NCI-H1694 (cell line): ENCODE measurements at regions not wholly inside any gene's neighbourhood (a gene's known extent, or its start where the extent isn't known, plus 50 kb on each side); places are given as distances from the start of the nearest gene placed in this dataset.
"Not testable (repeated sequence)": the region's sequence is repeated elsewhere in the genome, so short reads cannot be mapped to it uniquely, and the experiment has no call there.

Experiments
- DNase-seq: peaks from one replicate; lab custom pipeline; 2025; lab: John Stamatoyannopoulos, UW

DNA sequence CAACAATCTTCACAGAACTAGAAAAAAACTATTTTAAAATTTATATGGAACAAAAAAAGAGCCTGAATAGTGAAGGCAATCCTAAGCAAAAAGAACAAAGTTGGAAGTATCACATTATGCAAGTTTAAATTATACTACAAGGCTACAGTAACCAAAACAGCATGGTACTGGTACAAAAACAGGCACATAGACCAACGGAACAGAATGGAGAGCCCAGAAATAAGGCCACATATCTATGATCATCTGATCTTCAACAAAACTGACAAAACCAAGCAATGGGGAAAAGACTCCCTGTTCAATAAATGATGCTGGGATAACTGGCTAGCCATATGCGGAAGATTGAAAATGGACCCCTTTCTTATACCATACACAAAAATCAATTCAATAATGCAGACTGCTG is 74.4 kb upstream of the RTN4 start:
- not testable (repeated sequence) for DNase-seq

- no peak for DNase-seq
Observed at GRCh38 chr2:55123851-55124269, 73.6 kb upstream of the RTN4 start.

- peak; percentile 61 for DNase-seq
Observed at GRCh38 chr2:55120634-55121359, 70.5 kb upstream of the RTN4 start.

DNA sequence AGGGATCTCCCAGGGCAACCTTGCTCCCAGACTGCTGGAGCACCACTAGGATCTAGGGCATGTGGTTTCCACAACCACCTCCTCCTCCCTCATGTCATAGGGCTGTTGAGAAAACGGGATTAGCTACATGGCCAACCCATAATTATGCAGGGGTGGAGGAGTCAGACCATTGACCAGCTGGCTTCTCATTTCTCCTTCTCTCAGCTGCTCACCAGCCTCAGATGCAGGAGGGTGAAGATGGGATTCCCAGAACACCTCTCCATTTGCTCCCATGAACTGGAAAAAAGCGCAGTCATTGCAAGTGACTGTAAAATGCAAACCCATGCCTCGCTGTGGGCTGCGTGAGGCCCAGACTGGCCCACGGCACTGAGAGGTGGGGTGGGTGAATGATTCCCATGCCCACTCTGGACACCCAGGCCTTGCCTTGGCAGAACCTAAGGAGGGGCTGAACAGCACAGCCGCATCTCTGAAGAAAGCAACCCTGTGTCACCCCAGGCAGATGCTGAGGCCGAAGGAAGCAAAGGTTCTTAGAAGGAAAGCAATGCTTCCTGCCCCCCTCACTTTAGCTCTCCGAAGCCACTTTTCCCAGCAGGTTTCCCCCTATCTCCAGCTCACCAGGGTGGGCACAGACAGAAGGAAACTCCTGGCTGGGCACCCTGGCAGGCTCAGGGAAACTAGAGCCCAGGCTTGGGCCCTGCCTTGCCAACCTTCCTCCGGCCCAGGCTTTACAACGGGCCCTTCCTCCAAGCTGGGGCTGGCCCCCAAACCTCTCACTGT is 69.6 kb upstream of the RTN4 start:
- no peak for DNase-seq

- DNase-seq: no peak
Observed at GRCh38 chr2:55118643-55119083, 68.4 kb upstream of the RTN4 start.

GRCh38 chr2:55116966-55117365 is 66.7 kb upstream of the RTN4 start:
- no peak for DNase-seq

DNA sequence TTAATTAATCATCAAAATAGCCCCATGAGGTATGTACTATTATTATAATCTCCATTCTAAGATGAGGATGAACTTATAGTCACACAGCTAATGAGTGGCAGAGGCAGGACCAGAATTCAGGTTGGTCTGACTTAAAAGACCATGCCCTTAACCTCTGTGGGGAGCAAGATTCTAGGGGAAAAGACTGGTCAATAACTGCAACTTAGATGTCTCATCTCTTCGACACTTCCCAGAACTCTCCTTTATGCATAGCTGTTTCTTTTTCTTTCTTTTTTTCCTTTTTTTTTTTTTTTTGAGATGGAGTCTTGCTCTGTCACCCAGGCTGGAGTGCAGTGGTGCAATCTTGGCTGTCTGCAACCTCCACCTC is 66.3 kb upstream of the RTN4 start:
- no peak for DNase-seq

- no peak for DNase-seq
Observed at GRCh38 chr2:55115761-55116597, 65.7 kb upstream of the RTN4 start.

DNA sequence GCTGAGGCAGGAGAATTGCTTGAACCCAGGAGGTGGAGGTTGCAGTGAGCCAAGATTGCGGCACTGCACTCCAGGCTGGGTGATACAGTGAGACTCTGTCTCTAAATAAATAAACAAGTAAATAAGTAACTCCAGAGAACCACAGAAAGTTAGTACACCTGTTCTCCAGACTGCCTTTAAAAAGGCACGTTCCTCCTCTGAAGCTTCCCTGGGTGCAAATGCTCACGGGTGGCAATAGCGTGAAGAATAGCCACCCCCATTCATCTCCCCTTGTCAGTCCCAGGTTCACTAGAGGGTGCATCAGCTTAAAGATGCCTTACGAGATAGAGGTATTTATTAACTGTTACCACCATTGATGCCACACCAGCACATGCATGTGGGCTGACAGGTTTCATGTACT is 64.3 kb upstream of the RTN4 start:
- no peak for DNase-seq

DNA sequence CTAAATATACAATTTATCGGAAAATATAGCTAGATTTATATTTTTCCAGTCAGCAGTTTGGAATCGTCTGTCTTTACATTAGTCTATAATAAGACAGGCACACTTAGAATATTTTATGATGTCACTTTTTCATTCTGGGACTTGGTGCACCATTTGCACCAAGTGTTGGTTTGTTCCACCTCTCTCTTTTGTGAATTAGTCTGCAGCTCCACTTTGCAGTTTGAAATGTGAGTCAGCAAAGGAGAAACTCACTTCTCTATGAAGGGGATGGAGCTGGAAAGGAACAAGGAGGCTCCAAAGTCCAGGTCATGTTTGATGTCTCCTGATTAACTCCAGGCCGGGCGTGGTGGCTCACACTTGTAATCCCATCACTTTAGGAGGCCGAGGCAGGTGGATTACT is 63.8 kb upstream of the RTN4 start:
- DNase-seq: no peak

DNA sequence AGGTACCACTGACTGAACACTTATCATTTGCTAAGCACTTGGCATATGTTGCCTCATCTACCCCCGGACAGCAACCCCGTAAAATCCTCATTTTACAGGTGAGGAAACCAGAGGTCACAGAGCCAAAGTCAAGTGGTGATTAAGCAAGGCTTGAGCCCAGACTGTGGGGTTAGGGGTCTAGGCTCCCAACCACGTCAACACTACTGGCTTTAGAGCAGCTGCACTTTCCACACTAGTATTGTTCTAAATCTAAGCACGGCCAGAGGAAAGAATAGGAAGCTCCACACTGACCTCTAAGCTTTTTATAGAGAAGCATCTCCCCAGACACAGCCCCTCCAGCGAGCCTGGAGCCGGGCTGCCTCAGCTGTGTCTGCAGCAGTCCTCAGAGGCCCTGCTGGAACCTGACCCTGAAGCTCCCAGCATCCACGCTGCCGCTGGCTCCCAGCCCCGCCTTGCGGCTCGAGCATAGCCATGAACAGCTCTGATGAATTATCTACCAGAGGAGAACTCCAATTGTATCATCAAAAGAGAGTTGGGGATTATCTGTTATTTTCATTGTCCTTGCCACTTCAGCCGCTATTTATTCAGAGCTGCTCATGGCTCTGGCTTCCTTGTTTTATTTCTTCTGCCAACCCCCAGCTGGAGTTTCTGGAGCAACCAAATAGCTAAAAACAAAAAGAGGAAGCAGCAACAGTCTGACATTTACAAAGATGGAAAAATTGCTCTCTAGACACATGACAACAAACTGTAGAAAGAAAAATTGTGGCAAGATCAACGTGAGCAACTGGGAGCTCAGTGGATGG is 62.2 kb upstream of the RTN4 start:
- DNase-seq: no peak

DNA sequence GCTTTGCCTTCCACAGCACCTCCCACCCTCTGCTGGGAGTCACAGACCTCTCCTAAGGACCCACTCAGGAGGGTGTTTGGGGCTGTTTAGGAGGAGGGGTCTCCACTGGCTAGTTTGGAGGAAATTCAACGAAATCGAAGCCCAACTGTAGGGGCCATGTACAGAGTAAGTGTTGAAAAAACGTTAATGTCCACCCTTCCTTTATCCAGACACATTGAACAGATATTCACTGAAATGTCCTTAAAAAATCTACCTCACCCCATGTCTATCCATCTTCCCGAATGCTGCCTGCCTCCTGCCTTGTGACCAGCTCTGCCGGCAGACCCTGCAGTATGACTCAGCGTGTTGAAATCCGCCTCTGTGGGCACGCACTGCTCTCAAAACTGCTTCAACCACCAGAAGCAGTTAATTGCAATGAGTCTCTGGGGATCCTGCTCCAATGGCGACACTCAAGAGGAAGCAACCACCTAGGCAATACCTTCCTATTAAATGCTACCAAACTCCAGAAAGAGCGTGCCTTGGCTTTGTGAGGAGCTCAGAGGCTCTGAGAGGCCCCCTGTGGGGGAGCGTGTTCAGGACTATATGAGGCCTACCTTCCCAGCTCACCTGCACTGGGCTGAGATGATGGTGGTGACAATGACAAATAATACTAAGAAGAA is 61.4 kb upstream of the RTN4 start:
- DNase-seq: peak; percentile 53

DNA sequence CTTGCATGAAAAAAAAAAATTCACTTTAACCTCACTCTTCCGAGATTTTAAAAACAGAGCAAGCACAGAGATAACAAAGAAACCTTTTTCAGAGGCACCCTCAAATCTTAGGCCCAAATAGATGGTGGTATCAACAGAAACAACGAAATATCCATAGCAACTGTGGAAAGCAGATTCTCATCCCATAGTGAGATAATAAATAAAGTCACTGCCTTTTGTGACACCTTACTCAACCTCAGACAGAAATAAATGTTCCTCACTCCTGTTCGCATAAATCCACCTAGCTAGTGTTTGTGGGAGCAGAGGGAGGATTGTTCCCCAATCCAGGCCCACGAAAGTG is 60.9 kb upstream of the RTN4 start:
- no peak for DNase-seq

DNA sequence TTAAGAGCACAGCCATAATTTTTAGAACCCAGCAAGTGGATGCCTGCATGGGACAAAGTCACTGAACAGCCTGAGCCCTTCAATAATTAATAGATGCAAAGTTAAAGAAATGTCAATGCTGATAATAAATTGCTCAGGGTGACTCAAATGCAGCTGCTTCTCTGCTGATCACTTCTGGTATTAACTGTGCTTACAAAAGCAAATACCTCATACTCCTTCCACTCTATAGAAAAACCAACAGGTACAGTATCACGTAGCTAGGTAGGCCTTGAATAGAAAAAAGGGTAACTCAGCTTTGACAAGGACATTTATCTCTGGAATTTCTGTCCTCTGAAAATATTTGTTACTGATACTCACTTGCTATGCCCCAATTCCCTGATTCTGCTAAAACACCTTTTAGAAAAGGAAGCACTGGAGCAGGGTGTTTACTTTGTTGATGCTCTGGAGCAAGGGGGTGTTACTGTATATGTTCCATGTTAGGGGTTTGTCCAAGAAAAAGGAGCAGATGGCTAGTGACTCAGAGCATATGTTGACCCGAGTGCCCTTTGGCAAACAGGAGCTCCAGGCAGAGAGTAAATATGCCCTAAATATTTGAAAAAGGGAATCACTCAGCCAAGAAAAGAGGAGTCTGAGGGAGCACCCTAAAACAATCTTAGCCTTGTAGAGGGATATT is 59.1 kb upstream of the RTN4 start:
- DNase-seq: peak; percentile 38

GRCh38 chr2:55108456-55109160 is 58.4 kb upstream of the RTN4 start:
- no peak for DNase-seq

DNA sequence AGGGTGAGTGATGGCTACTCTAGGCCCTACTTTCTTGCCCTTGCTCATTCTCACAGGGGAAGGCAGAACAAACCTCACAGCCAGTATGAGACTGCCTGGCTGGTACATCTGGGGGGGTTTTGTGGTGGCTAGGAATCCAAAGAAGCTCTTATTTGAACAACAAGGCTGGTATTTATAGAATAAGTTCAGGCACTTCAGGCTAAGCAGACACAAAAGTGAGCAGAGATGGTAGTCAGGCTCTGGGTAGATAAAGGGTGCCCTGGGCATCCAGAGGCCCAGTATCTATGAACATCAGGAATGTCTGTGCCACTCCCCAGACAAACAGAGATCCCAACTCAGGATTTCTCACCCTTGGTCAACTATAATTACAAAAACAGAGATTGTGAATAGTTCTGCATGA is 57.2 kb upstream of the RTN4 start:
- DNase-seq: no peak

GRCh38 chr2:55106148-55106547 is 55.9 kb upstream of the RTN4 start:
- DNase-seq: no peak

GRCh38 chr2:55105456-55105855 is 55.2 kb upstream of the RTN4 start:
- no peak for DNase-seq

GRCh38 chr2:55103046-55103445 is 52.8 kb upstream of the RTN4 start:
- DNase-seq: no peak
